ENCODE measurements at regions not wholly inside any gene's neighbourhood (a gene's known extent, or its start where the extent isn't known, plus 50 kb on each side); places are given as distances from the start of the nearest gene placed in this dataset.
A peak's percentile ranks its signal among the peaks of the same experiment; 100 is the strongest.
"Not testable (repeated sequence)": the region's sequence is repeated elsewhere in the genome, so short reads cannot be mapped to it uniquely, and the experiment has no call there.

- no peak for DNase-seq (ENCODE audit: low read depth)
Measured at GRCh38 chr9:15033316-15033715, 123.1 kb upstream of the FREM1 start.

DNA sequence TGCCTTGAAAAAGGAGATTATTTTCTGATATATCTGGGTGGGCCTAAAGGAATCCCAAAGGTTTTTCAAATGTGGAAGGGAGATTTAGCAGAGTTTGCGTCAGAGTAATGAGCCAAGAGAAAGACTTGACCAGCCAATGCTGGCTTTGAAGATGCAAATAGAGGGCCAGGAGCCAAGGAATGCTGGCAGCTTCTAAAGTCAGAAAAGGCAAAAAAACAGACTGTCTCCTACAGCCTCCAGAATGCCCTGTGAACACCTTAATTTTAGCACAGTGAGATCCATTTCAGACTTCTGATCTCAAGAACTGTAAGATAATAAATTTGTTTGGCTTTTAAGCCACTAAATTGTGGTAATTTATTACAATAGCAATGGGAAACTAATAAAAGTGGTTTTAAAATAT, 122.6 kb upstream of the FREM1 start:
- DNase-seq (ENCODE audit: low read depth): no peak

- DNase-seq (ENCODE audit: low read depth): no peak
Measured at GRCh38 chr9:15021146-15021545, 110.9 kb upstream of the FREM1 start.

DNA sequence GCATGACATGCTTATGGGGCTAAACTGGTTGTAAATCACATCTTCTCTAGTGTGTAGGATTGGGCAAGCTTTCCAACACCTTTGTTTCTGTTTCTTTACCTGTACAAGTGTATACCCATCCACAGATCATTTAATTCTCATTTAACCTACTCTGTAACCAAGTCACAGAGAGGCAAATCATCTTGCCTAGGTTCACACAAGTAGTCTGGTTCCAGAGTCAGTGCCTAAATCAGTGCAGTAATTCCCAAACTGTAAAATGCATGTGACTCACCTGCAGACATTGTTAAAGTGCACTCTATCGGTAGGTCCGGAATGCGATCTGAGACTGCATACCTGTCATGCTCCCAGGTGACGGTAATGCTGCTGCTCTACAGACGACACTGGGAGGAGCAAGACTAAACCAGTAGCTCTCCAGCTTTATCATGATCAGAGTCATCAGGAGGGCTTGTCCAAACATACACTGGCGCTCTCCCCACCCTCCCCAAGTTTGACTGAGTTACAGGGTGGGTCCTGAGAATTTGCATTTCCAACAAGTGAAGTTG, 107.9 kb upstream of the FREM1 start:
- DNase-seq (ENCODE audit: low read depth): no peak

DNA sequence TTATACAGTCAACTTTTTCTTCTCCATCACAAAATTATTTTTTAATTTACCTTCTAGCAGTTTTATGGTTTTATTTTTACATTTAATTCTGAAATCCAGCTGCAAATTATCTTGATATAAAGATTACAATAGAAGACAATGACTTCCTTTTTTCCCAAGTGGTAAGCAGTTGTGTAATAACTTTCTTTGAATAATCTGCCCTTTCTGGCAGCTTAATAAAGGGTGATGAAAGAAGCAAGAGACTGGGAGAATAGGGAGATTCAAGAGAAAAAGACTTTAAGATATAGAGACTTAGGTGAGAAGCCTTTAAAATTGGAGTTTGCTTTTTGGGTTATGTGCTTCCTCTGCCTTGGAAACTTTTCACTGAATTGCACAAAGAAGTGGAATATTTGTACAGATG, 100.4 kb upstream of the FREM1 start:
- no peak for DNase-seq (ENCODE audit: low read depth)

DNA sequence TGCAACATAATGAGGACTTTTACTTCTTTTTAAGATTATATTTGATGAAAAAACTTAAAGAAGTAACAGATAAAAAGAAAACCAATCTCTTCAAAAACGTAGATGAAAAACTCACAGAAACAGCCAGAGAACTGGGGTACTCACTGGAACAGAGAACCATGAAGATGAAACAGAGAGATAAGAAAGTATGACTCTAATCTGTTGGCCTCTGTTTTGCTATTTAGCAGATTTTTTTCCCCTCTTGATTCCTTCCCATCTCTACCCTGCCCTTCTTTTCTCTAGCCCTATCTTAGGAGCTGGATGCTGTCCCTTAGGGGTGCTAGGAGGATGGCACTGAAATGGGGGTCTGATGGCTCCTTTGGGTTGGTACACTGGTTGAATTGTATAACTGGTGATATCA, 97.5 kb upstream of the FREM1 start:
- DNase-seq (ENCODE audit: low read depth): no peak

DNA sequence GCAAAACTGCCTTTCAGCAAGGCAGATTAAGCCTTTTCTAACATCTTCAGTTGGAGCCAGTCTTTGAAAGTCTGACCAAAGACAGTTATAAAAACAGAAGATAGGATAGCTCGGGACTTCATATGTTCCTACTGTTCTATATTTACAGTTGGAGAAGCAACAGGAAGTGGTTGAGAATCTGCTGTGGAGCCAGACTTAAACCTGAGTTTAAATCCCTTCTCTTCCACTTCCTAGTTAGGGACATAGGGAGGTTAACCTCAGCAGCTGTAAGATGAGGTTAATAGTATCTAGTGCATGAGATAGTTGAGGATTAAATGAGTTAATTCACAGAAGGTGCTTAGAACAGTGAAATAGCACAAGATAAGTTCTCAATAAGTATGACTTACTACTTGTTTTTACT, 84.5 kb upstream of the FREM1 start:
- DNase-seq (ENCODE audit: low read depth): no peak

DNA sequence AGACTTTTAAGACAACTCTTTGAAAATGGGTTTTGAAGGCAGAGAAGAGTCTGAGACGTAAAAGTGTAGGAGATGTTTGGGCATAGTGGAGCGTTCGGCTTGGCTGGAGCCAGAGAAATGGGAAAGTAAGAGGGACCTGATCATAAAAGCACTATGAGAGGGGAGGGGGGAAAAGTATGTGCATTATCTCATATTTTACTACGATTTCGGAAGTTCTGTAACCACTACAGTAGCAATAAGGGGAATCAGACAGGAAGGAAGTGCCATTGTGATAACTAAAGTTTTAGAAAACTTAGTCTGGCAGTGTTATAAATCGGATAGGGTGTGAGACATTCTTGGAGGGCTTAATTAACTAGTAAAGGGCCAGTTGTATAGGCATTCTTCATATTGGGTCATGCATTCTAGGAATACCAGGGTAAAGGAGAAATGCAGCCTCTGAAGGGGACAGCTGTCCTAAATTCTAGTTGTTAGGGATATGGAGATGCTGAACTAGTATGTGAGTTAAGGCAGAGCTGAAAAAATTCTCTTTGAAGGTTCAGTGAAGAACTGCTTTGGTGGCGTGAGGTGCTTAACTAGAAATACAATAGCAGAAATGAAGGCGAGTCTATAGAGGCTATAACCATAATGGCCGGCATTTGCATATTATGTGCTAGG, 83.8 kb upstream of the FREM1 start:
- no peak for DNase-seq (ENCODE audit: low read depth)

DNA sequence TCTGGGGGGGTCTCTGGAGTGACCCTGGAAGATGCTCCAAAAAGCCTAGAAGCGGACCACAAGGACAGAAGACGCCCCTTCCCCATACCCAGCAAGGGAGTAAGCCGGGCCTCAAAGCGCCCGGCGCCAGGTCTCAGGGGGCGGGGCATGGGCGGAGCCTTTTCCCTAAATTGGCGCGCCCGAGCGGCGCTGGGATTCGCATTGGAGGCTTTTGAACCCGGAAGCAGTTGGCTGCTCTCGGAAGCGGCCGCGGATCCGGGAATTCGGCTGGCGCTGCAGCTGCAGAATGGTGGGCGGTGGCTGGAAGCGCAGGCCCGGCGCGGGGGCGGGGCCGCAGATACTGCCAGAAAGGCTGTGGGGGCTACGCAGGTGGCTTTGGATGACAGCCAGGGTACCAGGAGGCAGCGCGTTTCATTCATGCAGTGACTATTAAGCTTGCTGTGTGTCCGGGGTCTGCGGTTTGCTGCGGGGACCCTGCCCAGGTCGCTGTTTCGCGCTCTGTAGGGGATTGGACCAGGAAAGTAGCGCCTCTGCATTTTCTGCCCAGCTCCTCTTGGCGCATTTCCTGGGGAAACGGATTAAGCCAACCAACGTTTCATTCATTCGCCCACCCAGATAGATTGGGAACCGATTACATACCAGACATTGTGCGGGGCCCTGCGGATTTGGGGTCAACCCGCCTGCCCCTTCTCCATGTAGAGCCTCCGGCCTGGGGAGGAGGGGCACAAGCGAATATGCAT, 83.0 kb upstream of the FREM1 start:
- peak; percentile 90 for DNase-seq (ENCODE audit: low read depth)

DNA sequence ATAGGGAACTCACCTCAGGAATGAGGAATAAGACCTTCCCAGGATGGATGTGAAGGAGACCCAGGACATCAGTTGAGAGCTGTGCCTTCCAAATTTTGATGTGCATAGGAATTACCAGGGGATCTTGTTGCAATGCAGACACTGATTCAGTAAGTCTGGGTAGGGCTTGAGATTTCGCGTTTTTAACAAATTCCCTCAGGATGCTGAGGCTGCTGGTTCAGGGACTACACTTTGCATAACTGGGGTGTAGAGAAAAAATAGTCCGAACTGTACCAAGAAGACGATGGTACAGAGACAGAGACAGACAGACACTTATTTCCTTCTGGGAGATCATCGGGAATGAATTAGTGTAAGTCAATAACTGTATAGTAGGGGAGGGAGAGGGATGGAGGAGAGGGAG, 82.3 kb upstream of the FREM1 start:
- DNase-seq (ENCODE audit: low read depth): peak; percentile 3

- peak; percentile 72 for DNase-seq (ENCODE audit: low read depth)
Measured at GRCh38 chr9:14992081-14992480, 81.9 kb upstream of the FREM1 start.

DNA sequence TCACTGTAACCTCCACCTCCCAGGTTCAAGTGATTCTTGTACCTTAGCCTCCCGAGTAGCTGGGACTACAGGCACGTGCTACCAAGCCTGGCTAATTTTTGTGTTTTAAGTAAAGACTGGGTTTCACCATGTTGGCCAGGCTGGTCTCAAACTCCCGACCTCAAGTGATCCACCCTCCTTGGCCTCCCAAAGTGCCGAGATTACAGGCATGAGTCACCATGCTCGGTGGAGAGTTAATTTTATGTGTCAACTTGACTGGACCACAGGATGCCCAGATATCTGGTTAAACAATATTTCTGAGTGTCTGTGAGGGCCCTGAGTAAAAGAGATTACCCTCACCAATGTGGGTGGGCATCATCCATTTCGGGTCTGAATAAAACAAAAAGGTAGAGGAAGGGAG, 80.4 kb upstream of the FREM1 start:
- peak; percentile 8 for DNase-seq (ENCODE audit: low read depth)

DNA sequence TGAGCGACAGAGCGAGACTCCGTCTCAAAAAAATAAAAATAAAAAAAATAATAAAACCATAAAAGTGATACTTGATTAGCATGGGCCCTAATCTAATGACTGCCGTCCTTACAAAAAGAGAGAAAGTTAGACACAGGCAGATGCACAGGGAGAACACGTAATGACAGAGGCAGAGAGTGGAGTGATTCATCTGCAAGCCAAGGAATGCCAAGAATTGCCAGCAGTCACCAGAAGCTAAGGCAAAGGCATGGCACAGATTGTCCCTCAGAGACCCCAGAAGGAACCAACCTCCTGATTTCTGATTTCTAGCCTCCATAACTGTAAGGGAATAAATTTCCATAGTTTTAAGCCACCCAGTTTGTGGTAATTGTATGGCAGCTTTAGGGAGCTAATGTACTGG, 79.6 kb upstream of the FREM1 start:
- peak; percentile 15 for DNase-seq (ENCODE audit: low read depth)

DNA sequence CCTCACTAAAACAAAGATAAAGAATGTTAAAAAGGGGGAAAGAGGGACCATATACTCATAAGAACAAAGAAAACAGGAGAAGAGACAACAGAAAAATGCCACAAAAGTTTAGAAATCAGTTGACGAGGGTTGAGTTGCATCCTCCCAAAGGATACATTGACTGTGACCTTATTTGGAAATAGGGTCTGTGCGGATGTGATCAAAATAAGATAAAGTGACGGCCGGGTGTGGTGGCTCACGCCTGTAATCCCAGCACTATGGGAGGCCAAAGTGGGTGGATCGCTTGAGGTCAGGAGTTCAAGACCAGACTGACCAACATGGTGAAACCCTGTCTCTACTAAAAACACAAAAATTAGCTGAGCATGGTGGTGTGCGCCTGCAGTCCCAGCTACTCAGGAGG, 79.1 kb upstream of the FREM1 start:
- DNase-seq (ENCODE audit: low read depth): not testable (repeated sequence)

DNA sequence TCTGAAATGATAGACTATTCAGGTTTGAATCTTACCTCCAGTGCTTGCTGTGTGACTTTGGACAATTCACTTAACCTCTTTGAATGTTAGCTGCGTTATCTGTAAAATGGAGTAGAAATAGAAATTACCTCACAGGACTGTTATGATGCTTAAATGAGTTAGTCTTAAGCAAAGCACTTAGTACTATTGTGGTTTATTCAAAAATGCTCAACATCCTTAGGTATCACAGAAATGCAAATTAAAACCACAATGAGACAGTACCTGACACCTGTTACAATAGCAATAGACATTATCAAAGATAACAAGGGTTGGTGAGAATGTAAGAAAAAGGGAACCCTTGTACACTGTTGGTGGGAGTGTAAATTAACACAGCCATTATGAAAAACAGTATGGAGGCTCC, 77.6 kb upstream of the FREM1 start:
- no peak for DNase-seq (ENCODE audit: low read depth)

GRCh38 chr9:14985419-14985818, 75.2 kb upstream of the FREM1 start:
- DNase-seq (ENCODE audit: low read depth): peak; percentile 3

DNA sequence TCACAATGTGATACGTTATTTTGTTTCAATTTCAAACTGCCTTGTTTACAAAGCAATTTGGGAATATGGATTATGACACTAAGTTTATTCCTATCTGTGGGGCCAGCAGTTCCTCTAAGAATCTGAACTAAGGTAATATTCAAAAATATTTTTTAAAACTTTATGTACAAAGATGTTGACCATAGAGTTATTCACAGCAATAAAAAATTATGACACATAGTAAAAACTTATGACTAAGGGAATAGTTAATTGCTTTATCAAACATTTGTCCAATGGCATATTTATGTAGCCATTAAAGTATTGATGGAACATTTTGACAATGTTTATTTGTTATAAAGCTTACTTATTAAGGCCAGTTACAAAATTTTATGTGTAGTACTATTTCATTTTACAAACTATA, 73.4 kb upstream of the FREM1 start:
- DNase-seq (ENCODE audit: low read depth): no peak

DNA sequence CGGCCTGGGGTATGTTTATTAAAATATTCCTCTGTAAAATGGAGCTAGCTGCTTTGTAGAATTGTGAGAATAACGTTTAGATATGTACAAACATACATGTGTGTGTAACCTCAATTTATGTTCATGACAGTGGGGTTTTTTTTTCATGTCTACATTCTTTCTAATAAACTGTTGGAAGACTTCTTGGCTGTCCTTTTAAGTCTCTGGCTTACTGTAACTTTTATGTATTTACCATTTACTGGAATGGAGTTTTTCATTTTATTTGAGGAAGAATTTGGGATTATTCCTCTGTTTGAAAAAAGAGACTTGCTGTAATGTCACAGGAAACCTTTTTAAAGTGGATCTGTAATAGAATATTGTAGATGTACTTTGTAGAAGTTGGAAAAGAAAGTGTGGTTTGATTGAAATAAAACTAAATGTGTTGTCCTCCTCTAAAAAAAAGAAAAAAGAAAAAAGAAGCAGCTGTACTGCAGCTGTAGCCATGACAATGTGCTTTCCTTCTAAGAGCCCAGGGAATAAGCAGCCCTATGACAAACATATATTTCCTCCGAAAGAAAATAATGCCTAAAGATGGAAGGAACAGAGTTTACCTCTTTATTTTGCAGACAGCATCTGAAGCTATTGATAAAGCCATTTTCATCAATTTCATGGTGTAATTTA, 71.2 kb upstream of the FREM1 start:
- no peak for DNase-seq (ENCODE audit: low read depth)

- no peak for DNase-seq (ENCODE audit: low read depth)
Measured at GRCh38 chr9:14978022-14979000, 68.1 kb upstream of the FREM1 start.

- DNase-seq (ENCODE audit: low read depth): no peak
Measured at GRCh38 chr9:14967450-14968321, 57.5 kb upstream of the FREM1 start.
